CD8-positive, alpha-beta memory T cell (primary cell): ENCODE measurements at regions not wholly inside any gene's neighbourhood (a gene's known extent, or its start where the extent isn't known, plus 50 kb on each side); places are given as distances from the start of the nearest gene placed in this dataset.
"Not testable (repeated sequence)": the region's sequence is repeated elsewhere in the genome, so short reads cannot be mapped to it uniquely, and the experiment has no call there.

Source experiments
- CTCF ChIA-PET: fragments of 350-600 bp; sonication (Branson Sonifier 250); formaldehyde crosslinking; loops from one replicate; lab custom pipeline; 2021; ENCODE audit warnings: antibody characterized with exemption; lab: Charles Lee
- POLR2A ChIA-PET: fragments of 350-600 bp; sonication (Branson Sonifier 250); formaldehyde crosslinking; loops from one replicate; lab custom pipeline; 2021; ENCODE audit warnings: antibody characterized with exemption; lab: Charles Lee
- DNase-seq, 5 donors: peaks; one replicate each; pipeline versions ENCODE4 v3.0.0 to v3.0.0-alpha.2; 2020 to 2022; ENCODE audit warnings: mixed read lengths in 1 of 5
- H3K27ac ChIP-seq: one replicate; pipeline ENCODE4 v1.7.0; 2013; ENCODE audit warnings: low read depth, mild to moderate bottlenecking, low read length, moderate library complexity
- H3K27me3 ChIP-seq: 2 replicates; pipeline ENCODE4 v1.7.0; 2013; ENCODE audit warnings: low read length, mild to moderate bottlenecking; ENCODE audit not compliant: insufficient read depth, poor library complexity, severe bottlenecking
- H3K36me3 ChIP-seq: 2 replicates; pipeline ENCODE4 v1.7.0; 2013; ENCODE audit warnings: mild to moderate bottlenecking, low read length, moderate library complexity; ENCODE audit not compliant: insufficient read depth
- H3K4me1 ChIP-seq: 2 replicates; pipeline ENCODE4 v1.7.0; 2013; ENCODE audit warnings: mild to moderate bottlenecking, low read length, moderate library complexity; ENCODE audit not compliant: insufficient read depth
- H3K4me3 ChIP-seq: 2 replicates; pipeline ENCODE4 v1.7.0; 2013; ENCODE audit warnings: mild to moderate bottlenecking, low read length
- H3K9me3 ChIP-seq: 2 replicates; pipeline ENCODE4 v1.7.0; 2013; ENCODE audit warnings: mild to moderate bottlenecking, low read length
- H3K27ac Mint-ChIP-seq, 8 donors: one replicate each; pipeline ENCODE4 v1.8.0; 2020 to 2021; ENCODE audit warnings: mixed read lengths in 8 of 8, mild to moderate bottlenecking in 6 of 8, inconsistent platforms in 3 of 8, moderate library complexity in 3 of 8
- H3K27me3 Mint-ChIP-seq, 2 donors: one replicate each; pipeline ENCODE4 v1.8.0; 2020 to 2021; ENCODE audit warnings: mixed read lengths in 2 of 2, mild to moderate bottlenecking in 1 of 2, moderate library complexity in 1 of 2
- H3K36me3 Mint-ChIP-seq, 3 donors: one replicate each; pipeline ENCODE4 v1.8.0; 2020 to 2021; ENCODE audit warnings: mixed read lengths in 3 of 3, inconsistent platforms in 1 of 3, mild to moderate bottlenecking in 1 of 3
- H3K4me1 Mint-ChIP-seq, 3 donors: one replicate each; pipeline ENCODE4 v1.8.0; 2020 to 2021; ENCODE audit warnings: mixed read lengths in 3 of 3, inconsistent platforms in 1 of 3, mild to moderate bottlenecking in 1 of 3
- H3K4me3 Mint-ChIP-seq, 7 donors: one replicate each; pipeline ENCODE4 v1.8.0; 2020 to 2021; ENCODE audit warnings: mixed read lengths in 7 of 7, mild to moderate bottlenecking in 6 of 7, moderate library complexity in 4 of 7, inconsistent platforms in 2 of 7
- H3K9me3 Mint-ChIP-seq, 5 donors: one replicate each; pipeline ENCODE4 v1.8.0; 2020 to 2022; ENCODE audit warnings: mixed read lengths in 5 of 5, mild to moderate bottlenecking in 3 of 5, moderate library complexity in 2 of 5, inconsistent platforms in 1 of 5

DNA sequence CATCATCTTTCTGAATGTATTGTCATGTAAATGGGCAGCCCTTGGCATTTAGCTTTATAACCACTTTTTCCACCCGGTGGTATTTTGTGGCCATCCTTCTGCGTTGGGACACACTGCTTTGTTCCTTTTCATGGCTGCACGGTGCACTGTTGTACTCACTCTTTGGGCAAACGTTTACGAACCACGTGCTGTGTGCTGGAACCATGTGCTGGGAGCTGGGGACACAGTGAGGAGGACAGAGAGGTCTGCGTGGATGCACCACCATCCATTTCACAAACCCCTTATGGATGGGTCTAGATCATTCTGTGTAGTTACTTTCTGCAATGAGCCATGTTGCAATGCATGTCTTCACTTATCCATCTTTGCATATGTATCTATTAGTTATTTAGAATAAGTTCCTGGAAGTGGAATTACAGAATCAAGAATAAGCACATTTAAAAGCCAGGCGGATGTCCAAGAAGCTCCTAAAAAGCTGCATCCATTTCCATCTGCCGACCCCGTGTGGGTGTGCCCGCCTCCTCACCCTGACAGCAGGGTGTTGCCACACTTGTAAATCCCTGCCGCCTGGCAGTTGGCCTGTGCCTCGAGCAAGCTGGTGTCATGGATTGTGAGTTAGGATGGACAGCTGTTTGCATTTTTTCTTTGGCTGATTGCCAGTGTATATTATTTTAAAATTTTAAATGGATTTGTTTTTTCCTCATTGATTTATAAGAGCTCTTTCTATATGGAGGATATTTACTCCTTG lies 183.8 kb downstream of the LAT start:
- H3K36me3 ChIP-seq, H3K9me3 Mint-ChIP-seq, H3K27ac Mint-ChIP-seq, H3K4me1 Mint-ChIP-seq, CTCF ChIA-PET, H3K27me3 ChIP-seq, DNase-seq, H3K4me3 ChIP-seq, H3K27ac ChIP-seq, H3K9me3 ChIP-seq, H3K4me3 Mint-ChIP-seq, H3K4me1 ChIP-seq, H3K27me3 Mint-ChIP-seq: not testable (repeated sequence)
- peaks cover 5 to 40% (median 7%) of the 10 kb centered on the region in 3 donors for H3K36me3 Mint-ChIP-seq
- POLR2A ChIA-PET, result interaction anchor here (0.7 kb wide), 1 partner anchor 68 kb away, joined by 3 read pairs; no protein-coding TSS in a partner anchor

DNA sequence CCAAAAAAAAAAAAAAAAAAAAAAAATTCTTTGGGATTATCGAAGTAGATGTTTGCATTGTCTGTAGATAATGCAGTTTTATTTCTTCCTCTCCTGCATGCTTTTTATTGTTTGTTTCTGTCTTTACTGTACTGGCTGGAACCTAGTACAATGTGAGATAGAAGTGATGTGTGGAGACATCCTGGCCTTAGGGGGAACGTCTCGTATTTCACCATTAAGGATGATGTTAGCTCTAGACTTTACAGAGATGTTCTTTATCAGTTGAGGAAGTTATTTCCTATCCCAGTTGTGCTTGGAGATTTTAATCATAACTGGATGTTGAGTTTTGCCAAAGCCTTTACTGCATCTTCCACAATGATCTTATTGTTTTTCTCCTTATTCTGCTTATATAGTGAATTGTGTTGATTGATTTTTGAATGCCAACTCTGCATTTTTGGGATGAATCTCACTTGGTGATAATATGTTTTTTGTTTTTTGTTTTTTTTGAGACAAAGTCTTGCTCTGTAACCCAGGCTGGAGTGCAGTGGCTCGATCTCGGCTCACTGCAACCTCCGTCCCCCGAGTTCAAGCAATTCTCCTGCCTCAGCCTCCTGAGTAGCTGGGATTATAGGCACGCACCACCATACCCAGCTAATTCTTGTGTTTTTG lies 179.7 kb downstream of the LAT start:
- H3K27ac ChIP-seq, H3K4me1 ChIP-seq, H3K27me3 Mint-ChIP-seq, H3K4me1 Mint-ChIP-seq, H3K4me3 ChIP-seq, CTCF ChIA-PET, H3K9me3 ChIP-seq, H3K27me3 ChIP-seq, POLR2A ChIA-PET, H3K27ac Mint-ChIP-seq, DNase-seq, H3K9me3 Mint-ChIP-seq, H3K4me3 Mint-ChIP-seq, H3K36me3 ChIP-seq: not testable (repeated sequence)
- peaks cover 3 to 28% (median 7%) of the 10 kb centered on the region in 3 donors for H3K36me3 Mint-ChIP-seq

DNA sequence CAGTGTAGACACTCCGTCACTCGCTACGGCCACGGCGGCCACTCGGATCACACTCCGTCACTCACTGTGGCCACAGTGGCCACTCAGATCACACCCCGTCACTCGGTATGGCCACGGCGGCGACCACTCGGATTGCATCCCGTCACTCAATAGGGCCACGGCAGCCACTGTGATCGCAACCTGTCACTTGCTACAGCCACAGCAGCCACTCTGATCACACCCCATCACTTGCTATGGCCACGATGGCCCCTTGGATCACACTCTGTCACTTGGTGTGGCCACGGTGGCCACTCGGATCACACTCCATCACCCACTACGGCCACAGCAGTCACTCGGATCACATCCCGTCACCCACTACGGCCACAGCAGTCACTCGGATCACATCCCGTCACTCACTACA lies 175.3 kb downstream of the LAT start:
- H3K27me3 Mint-ChIP-seq, CTCF ChIA-PET: not testable (repeated sequence)
- peak overlapping the region in 6 of 8 donors; percentile 52 to 92 (median 68) for H3K27ac Mint-ChIP-seq

DNA sequence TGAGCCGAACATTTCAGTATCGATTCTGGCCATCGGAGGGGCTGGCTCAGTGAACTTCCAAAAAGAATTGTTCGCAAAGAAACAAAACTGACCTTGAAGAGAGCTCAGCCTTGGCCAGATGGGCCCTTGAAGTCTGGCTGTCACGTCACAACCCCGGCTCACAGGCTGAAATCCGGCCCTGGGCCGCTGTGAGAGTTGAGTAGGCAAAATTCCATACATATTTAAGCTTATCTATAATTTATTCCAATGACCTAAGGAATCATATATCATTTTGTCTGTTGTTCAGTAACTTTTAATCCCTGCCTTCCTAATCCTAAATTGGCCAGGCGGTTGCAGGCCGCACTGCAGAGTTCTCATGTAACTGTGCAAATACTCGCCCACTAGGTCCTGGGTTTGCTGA lies 174.8 kb downstream of the LAT start:
- H3K4me3 Mint-ChIP-seq, H3K27me3 Mint-ChIP-seq, CTCF ChIA-PET, H3K4me3 ChIP-seq, POLR2A ChIA-PET, H3K27me3 ChIP-seq, DNase-seq, H3K36me3 ChIP-seq, H3K27ac ChIP-seq, H3K9me3 ChIP-seq, H3K9me3 Mint-ChIP-seq: not testable (repeated sequence)
- peaks cover 0 to 47% (median 9%) of the 10 kb centered on the region in 3 donors for H3K36me3 Mint-ChIP-seq
- peak overlapping the region in 2 of 8 donors; percentile 52 to 57 for H3K27ac Mint-ChIP-seq
- H3K4me1 ChIP-seq, result peaks cover 15% of the 10 kb centered on the region
- peaks cover 9 to 15% (median 12%) of the 10 kb centered on the region in 3 donors for H3K4me1 Mint-ChIP-seq

More for the DNA sequence above, 175.3 kb downstream of the LAT start:
- DNase-seq, H3K4me3 Mint-ChIP-seq, H3K36me3 ChIP-seq, H3K9me3 Mint-ChIP-seq, H3K27ac ChIP-seq, H3K27me3 ChIP-seq, H3K9me3 ChIP-seq, H3K4me3 ChIP-seq, POLR2A ChIA-PET: not testable (repeated sequence)
- H3K4me1 Mint-ChIP-seq, result peaks cover 5 to 11% (median 8%) of the 10 kb centered on the region in 3 donors
- peaks cover 0 to 43% (median 7%) of the 10 kb centered on the region in 3 donors for H3K36me3 Mint-ChIP-seq
- peaks cover 12% of the 10 kb centered on the region for H3K4me1 ChIP-seq

DNA sequence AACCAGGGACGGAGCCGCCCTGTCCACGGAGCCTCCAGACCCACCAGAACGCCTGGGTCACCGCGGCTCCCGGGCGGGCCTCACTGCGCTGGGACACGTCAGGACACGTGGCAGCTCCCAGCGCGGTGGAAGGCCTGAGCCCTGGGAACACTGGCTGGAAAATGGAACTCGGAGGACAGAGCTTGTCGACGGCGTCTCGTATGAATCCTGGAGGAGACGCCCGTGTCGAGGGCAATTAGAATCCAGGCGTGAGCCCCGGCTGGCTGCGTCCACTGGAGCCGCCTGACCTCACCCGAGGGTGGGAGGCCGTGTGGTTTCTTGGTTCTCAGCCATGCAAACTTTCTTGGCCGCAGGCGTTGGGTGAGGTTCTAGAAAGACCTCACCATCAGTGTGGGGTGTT lies 173.9 kb downstream of the LAT start:
- H3K9me3 ChIP-seq, result no peaks in the 10 kb centered on the region
- no peak for DNase-seq
- no peak overlapping the region for H3K4me3 Mint-ChIP-seq
- ChIA-PET POLR2A (no interaction called here), CTCF (no interaction called here)
- H3K4me1 Mint-ChIP-seq, result peaks cover 12 to 20% (median 14%) of the 10 kb centered on the region in 3 donors
- H3K9me3 Mint-ChIP-seq, result no peaks in the 10 kb centered on the region
- H3K36me3 ChIP-seq, result no peaks in the 10 kb centered on the region
- no peak overlapping the region for H3K27ac Mint-ChIP-seq
- no peaks in the 10 kb centered on the region for H3K27me3 Mint-ChIP-seq
- H3K36me3 Mint-ChIP-seq, result peaks cover 0 to 53% (median 9%) of the 10 kb centered on the region in 3 donors
- no peak overlapping the region for H3K27ac ChIP-seq
- H3K4me1 ChIP-seq, result peaks cover 23% of the 10 kb centered on the region
- H3K4me3 ChIP-seq, result no peak overlapping the region
- no peaks in the 10 kb centered on the region for H3K27me3 ChIP-seq

DNA sequence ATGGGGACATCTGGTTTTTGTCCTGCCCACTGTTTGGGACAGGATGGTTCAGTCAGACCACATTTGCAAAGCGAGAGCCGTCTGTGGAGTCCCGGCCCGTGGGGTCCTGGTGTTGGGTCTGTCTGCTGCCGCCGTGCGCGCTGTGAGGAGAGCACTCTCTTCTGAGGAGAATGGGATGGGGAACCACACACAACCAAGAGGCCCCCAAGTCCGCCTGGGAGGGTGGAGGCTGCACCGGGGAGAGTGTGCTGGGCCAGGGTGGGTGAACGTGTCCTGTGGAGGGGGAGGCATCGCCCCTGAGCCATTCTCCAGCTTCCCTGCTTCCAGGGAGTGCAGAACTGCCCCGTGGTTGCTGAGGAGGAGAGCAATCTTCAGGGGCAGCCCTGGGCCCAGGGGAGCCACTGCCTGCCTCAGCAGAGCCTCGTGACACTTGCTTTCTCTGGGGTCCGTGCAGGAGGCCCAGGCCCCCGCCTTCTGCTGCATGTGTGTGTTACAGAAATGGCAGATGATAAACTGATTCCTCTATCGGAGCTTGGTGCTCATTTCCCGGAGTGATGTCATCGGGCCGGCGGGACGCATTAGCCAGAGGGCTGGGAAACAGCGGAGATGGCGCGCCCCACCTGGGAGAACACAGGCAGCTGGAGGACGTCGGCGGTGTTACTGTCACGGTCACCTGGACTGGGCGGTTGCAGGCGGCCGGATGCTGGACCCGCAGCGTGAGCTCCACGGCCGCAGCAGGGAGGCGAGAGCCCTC lies 173.4 kb downstream of the LAT start:
- peaks cover 12 to 21% (median 14%) of the 10 kb centered on the region in 3 donors for H3K4me1 Mint-ChIP-seq
- H3K27me3 ChIP-seq, H3K27me3 Mint-ChIP-seq, H3K36me3 ChIP-seq, POLR2A ChIA-PET, H3K27ac ChIP-seq, H3K9me3 ChIP-seq, DNase-seq, H3K4me3 Mint-ChIP-seq, H3K4me3 ChIP-seq, CTCF ChIA-PET, H3K9me3 Mint-ChIP-seq: not testable (repeated sequence)
- peaks cover 28% of the 10 kb centered on the region for H3K4me1 ChIP-seq
- H3K27ac Mint-ChIP-seq, result peak overlapping the region in 3 of 8 donors; percentile 17 to 60 (median 22)
- peaks cover 0 to 53% (median 9%) of the 10 kb centered on the region in 3 donors for H3K36me3 Mint-ChIP-seq

DNA sequence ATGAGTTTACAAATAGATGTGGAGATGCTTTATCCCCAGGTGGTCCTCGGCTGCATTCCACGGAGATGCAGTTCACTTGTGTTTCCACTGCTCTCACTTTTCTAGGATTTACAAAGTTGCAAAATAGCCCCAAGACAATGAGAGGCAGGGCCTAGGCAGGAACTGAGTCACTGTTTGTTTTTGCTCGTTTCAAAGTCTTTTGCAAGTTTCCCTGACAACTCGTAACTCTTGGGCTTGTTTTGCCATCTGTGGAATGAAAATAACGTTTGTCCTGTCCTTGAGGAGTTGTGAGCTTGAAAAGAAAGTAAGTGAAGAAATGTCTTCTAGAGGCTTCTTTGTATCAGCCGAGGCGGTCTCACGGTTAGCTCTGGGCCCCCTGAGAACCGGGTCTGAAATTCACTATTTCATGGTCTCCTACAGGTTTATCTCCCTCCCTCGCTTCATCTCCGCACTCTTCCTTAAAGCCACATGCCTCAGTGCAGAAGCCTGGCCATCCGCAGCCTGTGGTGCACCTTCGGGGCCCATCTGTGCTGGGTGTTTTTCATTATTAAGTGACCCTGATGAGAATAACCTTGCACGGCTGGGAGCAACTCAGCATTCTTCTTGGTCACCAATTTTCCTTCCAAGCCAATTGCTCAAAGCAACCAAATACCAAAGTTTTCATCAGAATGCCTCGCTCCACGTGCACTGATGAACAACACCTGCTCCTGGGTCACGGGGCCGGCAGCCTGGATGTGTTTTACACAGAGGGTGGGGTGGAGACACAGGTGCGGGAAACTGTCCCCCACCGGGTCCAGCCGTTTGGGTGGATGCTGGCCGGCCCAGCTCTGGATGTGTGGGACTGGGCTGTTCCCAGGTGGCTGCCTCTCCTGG lies 172.4 kb downstream of the LAT start:
- H3K9me3 Mint-ChIP-seq, H3K27me3 Mint-ChIP-seq, POLR2A ChIA-PET, H3K27ac ChIP-seq, H3K9me3 ChIP-seq, H3K4me3 ChIP-seq, H3K27me3 ChIP-seq, H3K4me3 Mint-ChIP-seq, H3K36me3 ChIP-seq, CTCF ChIA-PET: not testable (repeated sequence)
- H3K4me1 Mint-ChIP-seq, result peaks cover 12 to 21% (median 18%) of the 10 kb centered on the region in 3 donors
- peak in 1 of 5 donors; percentile 70 for DNase-seq
- peaks cover 0 to 53% (median 9%) of the 10 kb centered on the region in 3 donors for H3K36me3 Mint-ChIP-seq
- peak overlapping the region in 7 of 8 donors; percentile 29 to 72 (median 56) for H3K27ac Mint-ChIP-seq
- peaks cover 28% of the 10 kb centered on the region for H3K4me1 ChIP-seq
